ENCODE measurements at regions not wholly inside any gene's neighbourhood (a gene's known extent, or its start where the extent isn't known, plus 50 kb on each side); places are given as distances from the start of the nearest gene placed in this dataset.

GRCh38 chr4:72896515-72896914, 173.0 kb downstream of the COX18 start:
- TF ChIP-seq CTCF (IDR thresholded peaks at IDR 0.05) (no peak), POLR2A (IDR thresholded peaks at IDR 0.05) (no peak)

Measured in body of pancreas (tissue), 4 donors.